Adrenal gland (tissue), 9 donors: ENCODE measurements at regions not wholly inside any gene's neighbourhood (a gene's known extent, or its start where the extent isn't known, plus 50 kb on each side); places are given as distances from the start of the nearest gene placed in this dataset.

Source experiments
- DNase-seq, 7 donors: peaks; one replicate each; pipeline ENCODE4 v3.0.0-alpha.2; 2019 to 2020
- H3K27ac ChIP-seq, 5 donors: fragments of 200-600 bp; sonication (generic) in 4 of 5; 1 replicate in 3 of 5; 2 replicates in 2 of 5; pipeline versions ENCODE4 v1.5.1 to v1.8.0; 2016 to 2020; ENCODE audit warnings: mild to moderate bottlenecking in 1 of 5
- H3K27me3 ChIP-seq: fragments of 200-600 bp; 2 replicates; pipeline ENCODE4 v1.8.0; 2021
- H3K36me3 ChIP-seq, 2 donors: fragments of 200-600 bp; replicated peaks in 1 of 2; 1 replicate in 1 of 2; 2 replicates in 1 of 2; pipeline versions ENCODE4 v1.5.1 to v1.8.0; 2018 to 2022
- H3K4me1 ChIP-seq, 2 donors: fragments of 200-600 bp; replicated peaks in 1 of 2; 1 replicate in 1 of 2; 2 replicates in 1 of 2; pipeline versions ENCODE4 v1.5.1 to v1.8.0; 2018 to 2021
- H3K4me3 ChIP-seq, 4 donors: fragments of 200-600 bp; sonication (generic) in 3 of 4; one replicate each; pipeline ENCODE4 v1.5.1; 2016 to 2018
- H3K9me3 ChIP-seq, 3 donors: fragments of 200-600 bp; sonication (generic) in 1 of 3; replicated peaks in 1 of 3; 1 replicate in 2 of 3; 2 replicates in 1 of 3; pipeline versions ENCODE4 v1.5.1 to v1.8.0; 2016 to 2021
- POLR2A ChIP-seq, 2 donors: fragments of 450-650 bp; IDR thresholded peaks; one replicate each; pipeline ENCODE4 v1.6.1; 2017; ENCODE audit warnings: antibody characterized with exemption in 2 of 2, mild to moderate bottlenecking in 2 of 2, moderate library complexity in 1 of 2
- WGBS, 4 donors: extraction: QIAGEN DNeasy Blood & Tissue Kit in 2 of 4; methylation state at CpG; one replicate each; pipeline versions ENCODE4 v1.1.5 to v1.1.7; 2013 to 2017; 5-methylcytosine and 5-hydroxymethylcytosine counted together
- intact Hi-C, 2 donors: fragments of 100-400 bp; cut with DNase I; formaldehyde crosslinking; loops; one replicate each; pipeline versions ENCODE4 v1.14.1 to v1.15.0; 2022 to 2023
- TF ChIP-seq, protein P1 (sequence below), 6 experiments: fragments of 450-650 bp in 4 of 6; fragments of 200-600 bp in 2 of 6; sonication (generic) in 1 of 6; IDR thresholded peaks; 1 replicate in 5 of 6; 2 replicates in 1 of 6; pipeline versions ENCODE4 v1.5.1 to v1.8.0; 2016 to 2021; ENCODE audit warnings: antibody characterized with exemption in 6 of 6, mild to moderate bottlenecking in 2 of 6, moderate library complexity in 1 of 6
- donor health status: healthy with polysubstance abuse.
- donor health status: Bipolar disorder and iron deficiency.
- donor health status: DM: yes; HTN: yes; CAD: no.
- donor health status: DM: no; HTN: no; CAD: no.
- donor health status: DM: no; HTN: no; CAD: no.

DNA sequence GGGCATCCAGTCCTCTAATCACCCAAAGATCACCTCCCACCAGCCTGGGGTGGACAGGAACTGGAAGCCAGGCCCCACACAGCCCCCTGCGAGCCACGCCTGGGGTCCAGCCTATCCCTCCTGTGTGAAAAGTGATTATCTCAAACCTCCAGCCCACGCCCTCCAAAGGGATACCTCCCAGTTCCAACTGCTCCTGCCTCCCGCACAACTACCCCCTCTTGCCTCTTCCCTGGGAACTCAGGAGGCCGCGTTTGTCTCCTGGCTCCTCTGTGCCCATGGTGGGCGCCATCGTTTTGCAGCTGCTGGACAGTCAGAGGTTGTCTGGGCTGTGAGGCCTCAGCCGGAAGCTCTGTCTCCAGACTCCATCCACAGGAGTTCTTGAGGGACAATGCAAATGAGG is 305.9 kb downstream of the AJAP1 start:
- intact Hi-C loops: no loop called here
- Histone ChIP-seq H3K4me3 (no peak overlapping the region), H3K9me3 (no peaks in the 10 kb centered on the region), H3K36me3 (no peaks in the 10 kb centered on the region), H3K4me1 (peaks cover 11 to 14% of the 10 kb centered on the region in 2 donors), H3K27me3 (no peaks in the 10 kb centered on the region), H3K27ac (no peak overlapping the region)
- WGBS, 4 donors: 91 to 93% (median 92%) methylated on average over 6 to 9 of the region's 9 CpGs
- no peak for DNase-seq
- no peak for TF ChIP-seq POLR2A (IDR thresholded peaks at IDR 0.05)
- TF ChIP-seq, protein P1, sequence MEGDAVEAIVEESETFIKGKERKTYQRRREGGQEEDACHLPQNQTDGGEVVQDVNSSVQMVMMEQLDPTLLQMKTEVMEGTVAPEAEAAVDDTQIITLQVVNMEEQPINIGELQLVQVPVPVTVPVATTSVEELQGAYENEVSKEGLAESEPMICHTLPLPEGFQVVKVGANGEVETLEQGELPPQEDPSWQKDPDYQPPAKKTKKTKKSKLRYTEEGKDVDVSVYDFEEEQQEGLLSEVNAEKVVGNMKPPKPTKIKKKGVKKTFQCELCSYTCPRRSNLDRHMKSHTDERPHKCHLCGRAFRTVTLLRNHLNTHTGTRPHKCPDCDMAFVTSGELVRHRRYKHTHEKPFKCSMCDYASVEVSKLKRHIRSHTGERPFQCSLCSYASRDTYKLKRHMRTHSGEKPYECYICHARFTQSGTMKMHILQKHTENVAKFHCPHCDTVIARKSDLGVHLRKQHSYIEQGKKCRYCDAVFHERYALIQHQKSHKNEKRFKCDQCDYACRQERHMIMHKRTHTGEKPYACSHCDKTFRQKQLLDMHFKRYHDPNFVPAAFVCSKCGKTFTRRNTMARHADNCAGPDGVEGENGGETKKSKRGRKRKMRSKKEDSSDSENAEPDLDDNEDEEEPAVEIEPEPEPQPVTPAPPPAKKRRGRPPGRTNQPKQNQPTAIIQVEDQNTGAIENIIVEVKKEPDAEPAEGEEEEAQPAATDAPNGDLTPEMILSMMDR (IDR thresholded peaks at IDR 0.05): no peak

DNA sequence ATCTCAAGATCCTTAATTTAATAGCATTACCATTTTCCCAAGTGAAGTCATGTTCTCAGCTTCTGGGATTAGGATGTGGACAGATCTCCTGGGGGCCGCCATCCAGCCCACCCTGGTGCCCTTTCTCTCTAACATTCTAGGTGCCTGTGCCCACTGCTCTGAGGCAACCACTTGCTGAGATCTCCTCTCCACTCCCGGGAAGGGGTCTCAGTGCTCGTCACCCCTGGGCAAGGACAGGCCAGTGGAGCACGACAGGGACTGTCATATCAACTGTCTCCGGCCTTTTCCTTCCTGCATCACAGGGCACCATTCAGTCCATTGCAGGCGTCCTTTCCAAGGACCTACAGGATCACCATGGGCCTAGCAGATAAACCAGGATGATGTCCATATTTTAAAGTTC is 304.8 kb downstream of the AJAP1 start:
- TF ChIP-seq POLR2A (IDR thresholded peaks at IDR 0.05): no peak
- Histone ChIP-seq H3K27me3 (no peaks in the 10 kb centered on the region), H3K27ac (no peak overlapping the region), H3K36me3 (no peaks in the 10 kb centered on the region), H3K9me3 (no peaks in the 10 kb centered on the region), H3K4me3 (no peak overlapping the region), H3K4me1 (peaks cover 11 to 14% of the 10 kb centered on the region in 2 donors)
- intact Hi-C loops: no loop called here
- 83 to 96% (median 91%) methylated on average over 5 to 6 of the region's 6 CpGs for whole genome bisulfite sequencing, 4 donors
- no peak for DNase-seq

GRCh38 chr1:4957027-4957426 is 302.6 kb downstream of the AJAP1 start:
- WGBS, 4 donors: 90 to 96% (median 93%) methylated on average over 4 of the region's 4 CpGs
- H3K4me3 ChIP-seq: no peak overlapping the region
- H3K27me3 ChIP-seq: no peaks in the 10 kb centered on the region
- intact Hi-C loops: no loop called here
- no peaks in the 10 kb centered on the region for H3K36me3 ChIP-seq
- H3K4me1 ChIP-seq: peaks cover 7 to 10% of the 10 kb centered on the region in 2 donors
- no peak for DNase-seq
- H3K27ac ChIP-seq: no peak overlapping the region
- TF ChIP-seq, protein P1 (IDR thresholded peaks at IDR 0.05): no peak
- no peak for TF ChIP-seq POLR2A (IDR thresholded peaks at IDR 0.05)
- H3K9me3 ChIP-seq: peaks cover 0 to 6% (median 0%) of the 10 kb centered on the region in 3 donors

GRCh38 chr1:4954392-4954791 is 300.0 kb downstream of the AJAP1 start:
- intact Hi-C loops: no loop called here
- Histone ChIP-seq H3K4me1 (no peaks in the 10 kb centered on the region), H3K36me3 (no peaks in the 10 kb centered on the region), H3K27ac (no peak overlapping the region), H3K4me3 (no peak overlapping the region), H3K9me3 (peaks cover 0 to 6% (median 0%) of the 10 kb centered on the region in 3 donors), H3K27me3 (no peaks in the 10 kb centered on the region)
- no peak for DNase-seq
- no peak for TF ChIP-seq POLR2A (IDR thresholded peaks at IDR 0.05)
- TF ChIP-seq, protein P1 (IDR thresholded peaks at IDR 0.05): no peak

DNA sequence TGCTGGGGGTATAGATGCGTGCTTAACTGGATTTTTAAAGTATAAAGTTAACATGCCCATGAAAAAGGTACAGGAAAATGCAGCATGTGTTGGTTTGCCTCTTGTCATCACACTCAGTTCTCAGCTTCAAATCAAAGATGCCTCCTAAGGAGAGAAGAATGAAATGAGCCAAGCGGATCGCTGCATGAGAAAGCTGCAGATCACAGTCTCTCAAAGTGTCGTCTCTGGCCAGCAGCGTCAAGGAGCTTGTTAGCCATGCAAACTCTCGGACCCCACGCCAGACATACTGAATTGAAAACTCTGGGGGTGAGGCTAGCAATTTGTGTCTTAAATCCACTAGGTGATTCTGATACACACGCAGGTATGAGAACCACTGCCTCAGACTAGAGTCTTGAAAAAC is 297.2 kb downstream of the AJAP1 start:
- Histone ChIP-seq H3K4me3 (no peak overlapping the region), H3K27ac (no peak overlapping the region), H3K9me3 (peaks cover 0 to 6% (median 0%) of the 10 kb centered on the region in 3 donors), H3K27me3 (no peaks in the 10 kb centered on the region), H3K4me1 (no peaks in the 10 kb centered on the region), H3K36me3 (no peaks in the 10 kb centered on the region)
- WGBS, 4 donors: 82 to 88% (median 83%) methylated on average over 8 of the region's 8 CpGs
- no peak for DNase-seq
- TF ChIP-seq, protein P1 (IDR thresholded peaks at IDR 0.05): no peak
- TF ChIP-seq POLR2A (IDR thresholded peaks at IDR 0.05): no peak
- intact Hi-C loops: no loop called here
